Adrenal gland (tissue), 9 donors: ENCODE measurements at regions not wholly inside any gene's neighbourhood (a gene's known extent, or its start where the extent isn't known, plus 50 kb on each side); places are given as distances from the start of the nearest gene placed in this dataset.

ENCODE experiments used
- DNase-seq, 7 donors: peaks; one replicate each; pipeline ENCODE4 v3.0.0-alpha.2; 2019 to 2020
- H3K27ac ChIP-seq, 5 donors: fragments of 200-600 bp; sonication (generic) in 4 of 5; 1 replicate in 3 of 5; 2 replicates in 2 of 5; pipeline versions ENCODE4 v1.5.1 to v1.8.0; 2016 to 2020; ENCODE audit warnings: mild to moderate bottlenecking in 1 of 5
- H3K27me3 ChIP-seq: fragments of 200-600 bp; 2 replicates; pipeline ENCODE4 v1.8.0; 2021
- H3K36me3 ChIP-seq, 2 donors: fragments of 200-600 bp; replicated peaks in 1 of 2; 1 replicate in 1 of 2; 2 replicates in 1 of 2; pipeline versions ENCODE4 v1.5.1 to v1.8.0; 2018 to 2022
- H3K4me1 ChIP-seq, 2 donors: fragments of 200-600 bp; replicated peaks in 1 of 2; 1 replicate in 1 of 2; 2 replicates in 1 of 2; pipeline versions ENCODE4 v1.5.1 to v1.8.0; 2018 to 2021
- H3K4me3 ChIP-seq, 4 donors: fragments of 200-600 bp; sonication (generic) in 3 of 4; one replicate each; pipeline ENCODE4 v1.5.1; 2016 to 2018
- H3K9me3 ChIP-seq, 3 donors: fragments of 200-600 bp; sonication (generic) in 1 of 3; replicated peaks in 1 of 3; 1 replicate in 2 of 3; 2 replicates in 1 of 3; pipeline versions ENCODE4 v1.5.1 to v1.8.0; 2016 to 2021
- CTCF ChIP-seq, 6 experiments: fragments of 450-650 bp in 4 of 6; fragments of 200-600 bp in 2 of 6; sonication (generic) in 1 of 6; IDR thresholded peaks; 1 replicate in 5 of 6; 2 replicates in 1 of 6; pipeline versions ENCODE4 v1.5.1 to v1.8.0; 2016 to 2021; ENCODE audit warnings: antibody characterized with exemption in 6 of 6, mild to moderate bottlenecking in 2 of 6, moderate library complexity in 1 of 6
- POLR2A ChIP-seq, 2 donors: fragments of 450-650 bp; IDR thresholded peaks; one replicate each; pipeline ENCODE4 v1.6.1; 2017; ENCODE audit warnings: antibody characterized with exemption in 2 of 2, mild to moderate bottlenecking in 2 of 2, moderate library complexity in 1 of 2
- WGBS, 4 donors: extraction: QIAGEN DNeasy Blood & Tissue Kit in 2 of 4; methylation state at CpG; one replicate each; pipeline versions ENCODE4 v1.1.5 to v1.1.7; 2013 to 2017; 5-methylcytosine and 5-hydroxymethylcytosine counted together
- intact Hi-C, 2 donors: fragments of 100-400 bp; cut with DNase I; formaldehyde crosslinking; loops; one replicate each; pipeline versions ENCODE4 v1.14.1 to v1.15.0; 2022 to 2023
- donor health status: healthy with polysubstance abuse.
- donor health status: Bipolar disorder and iron deficiency.
- donor health status: DM: yes; HTN: yes; CAD: no.
- donor health status: DM: no; HTN: no; CAD: no.
- donor health status: DM: no; HTN: no; CAD: no.

GRCh38 chr6:80463197-80463596 is 356.7 kb downstream of the BCKDHB start:
- Histone ChIP-seq H3K4me1 (no peaks in the 10 kb centered on the region), H3K36me3 (no peaks in the 10 kb centered on the region), H3K9me3 (no peaks in the 10 kb centered on the region), H3K4me3 (no peak overlapping the region), H3K27me3 (no peaks in the 10 kb centered on the region), H3K27ac (no peak overlapping the region)
- TF ChIP-seq POLR2A (IDR thresholded peaks at IDR 0.05) (no peak), CTCF (IDR thresholded peaks at IDR 0.05) (no peak)
- intact Hi-C loops: no loop called here
- DNase-seq: no peak

GRCh38 chr6:80460257-80460865 is 353.9 kb downstream of the BCKDHB start:
- no peak overlapping the region for H3K4me3 ChIP-seq
- no peaks in the 10 kb centered on the region for H3K36me3 ChIP-seq
- no peak for TF ChIP-seq CTCF (IDR thresholded peaks at IDR 0.05)
- no peak for TF ChIP-seq POLR2A (IDR thresholded peaks at IDR 0.05)
- no peak for DNase-seq
- intact Hi-C loops: no loop called here
- no peaks in the 10 kb centered on the region for H3K9me3 ChIP-seq
- H3K27ac ChIP-seq: no peak overlapping the region
- 46 to 51% (median 48%) methylated on average over 1 of the region's 1 CpG for WGBS, 4 donors
- H3K4me1 ChIP-seq: peaks cover 0 to 9% of the 10 kb centered on the region in 2 donors
- H3K27me3 ChIP-seq: no peaks in the 10 kb centered on the region

DNA sequence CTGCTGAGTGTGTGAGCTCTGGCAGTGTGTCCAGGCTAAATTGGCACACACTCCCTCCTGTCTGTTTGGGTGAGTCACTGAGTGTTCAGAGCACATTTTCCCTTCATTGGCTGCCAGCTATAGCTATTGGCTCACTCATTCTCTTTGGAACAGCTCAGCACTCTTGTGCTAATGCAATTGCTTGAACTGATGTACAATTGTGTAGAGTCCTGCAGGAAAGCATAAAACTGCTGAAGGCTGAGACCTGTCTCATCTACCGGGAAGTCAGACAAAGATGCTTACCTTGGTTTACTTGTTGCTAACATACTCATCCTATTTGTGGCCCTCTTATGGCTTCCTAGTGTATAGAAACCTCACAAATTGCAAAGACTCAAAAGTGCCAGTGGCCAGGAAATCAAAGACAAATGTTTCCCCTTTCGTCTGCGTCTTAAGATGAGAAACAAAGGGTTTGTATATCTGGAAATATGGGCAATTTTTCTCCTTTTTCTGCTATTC is 351.0 kb downstream of the BCKDHB start:
- Histone ChIP-seq H3K4me3 (no peak overlapping the region), H3K36me3 (no peaks in the 10 kb centered on the region), H3K9me3 (no peaks in the 10 kb centered on the region), H3K27me3 (no peaks in the 10 kb centered on the region), H3K27ac (no peak overlapping the region), H3K4me1 (peaks cover 0 to 9% of the 10 kb centered on the region in 2 donors)
- TF ChIP-seq POLR2A (IDR thresholded peaks at IDR 0.05): no peak
- TF ChIP-seq CTCF (IDR thresholded peaks at IDR 0.05): no peak
- 46 to 56% (median 51%) methylated on average over 3 of the region's 3 CpGs for WGBS, 4 donors
- DNase-seq: peak; percentile 74 to 91 (median 87)
- intact Hi-C loops: no loop called here

GRCh38 chr6:80456724-80457438 is 350.4 kb downstream of the BCKDHB start:
- Histone ChIP-seq H3K27me3 (no peaks in the 10 kb centered on the region), H3K4me3 (no peak overlapping the region), H3K36me3 (no peaks in the 10 kb centered on the region), H3K27ac (no peak overlapping the region), H3K4me1 (peaks cover 0 to 9% of the 10 kb centered on the region in 2 donors), H3K9me3 (no peaks in the 10 kb centered on the region)
- DNase-seq: no peak
- WGBS, 4 donors: 84 to 99% (median 90%) methylated on average over 3 of the region's 3 CpGs
- no peak for TF ChIP-seq POLR2A (IDR thresholded peaks at IDR 0.05)
- TF ChIP-seq CTCF (IDR thresholded peaks at IDR 0.05): no peak
- intact Hi-C loops: no loop called here
